ENCODE measurements at regions not wholly inside any gene's neighbourhood (a gene's known extent, or its start where the extent isn't known, plus 50 kb on each side); places are given as distances from the start of the nearest gene placed in this dataset.

DNA sequence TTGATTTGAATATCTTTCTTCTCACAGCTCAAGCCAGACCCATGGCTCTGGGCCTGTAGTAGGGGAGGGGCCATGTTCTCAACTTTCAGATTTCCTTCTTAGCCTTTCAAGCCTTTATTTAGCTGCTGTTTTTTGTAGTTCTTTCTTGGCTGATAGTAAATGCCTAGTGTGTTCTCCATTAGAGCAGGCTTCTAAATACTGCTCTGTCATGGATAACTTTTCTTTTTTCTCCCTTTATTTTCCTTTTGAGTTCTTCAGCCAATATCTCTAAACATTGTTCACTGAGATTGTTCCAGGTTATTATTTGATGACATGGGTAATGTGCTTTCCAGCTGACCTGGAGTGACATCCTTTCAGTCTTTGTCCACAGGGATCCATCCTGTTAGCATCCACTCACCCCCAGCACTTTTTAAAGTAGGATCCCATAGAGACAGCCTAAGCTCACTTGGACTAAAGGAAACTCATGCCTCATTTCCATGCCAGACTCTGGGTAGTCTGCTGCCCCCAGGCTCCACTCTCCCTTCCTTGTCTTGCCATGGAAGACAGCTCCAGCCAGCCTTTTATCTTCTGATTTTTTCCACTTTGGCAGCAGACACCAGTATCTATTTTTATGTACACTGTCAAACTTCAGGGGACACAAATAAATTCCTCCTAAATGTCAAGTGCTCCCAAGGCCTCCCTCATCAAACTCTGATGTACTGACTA, 645.6 kb downstream of the RNF144B start:
- TF ChIP-seq, protein P1, sequence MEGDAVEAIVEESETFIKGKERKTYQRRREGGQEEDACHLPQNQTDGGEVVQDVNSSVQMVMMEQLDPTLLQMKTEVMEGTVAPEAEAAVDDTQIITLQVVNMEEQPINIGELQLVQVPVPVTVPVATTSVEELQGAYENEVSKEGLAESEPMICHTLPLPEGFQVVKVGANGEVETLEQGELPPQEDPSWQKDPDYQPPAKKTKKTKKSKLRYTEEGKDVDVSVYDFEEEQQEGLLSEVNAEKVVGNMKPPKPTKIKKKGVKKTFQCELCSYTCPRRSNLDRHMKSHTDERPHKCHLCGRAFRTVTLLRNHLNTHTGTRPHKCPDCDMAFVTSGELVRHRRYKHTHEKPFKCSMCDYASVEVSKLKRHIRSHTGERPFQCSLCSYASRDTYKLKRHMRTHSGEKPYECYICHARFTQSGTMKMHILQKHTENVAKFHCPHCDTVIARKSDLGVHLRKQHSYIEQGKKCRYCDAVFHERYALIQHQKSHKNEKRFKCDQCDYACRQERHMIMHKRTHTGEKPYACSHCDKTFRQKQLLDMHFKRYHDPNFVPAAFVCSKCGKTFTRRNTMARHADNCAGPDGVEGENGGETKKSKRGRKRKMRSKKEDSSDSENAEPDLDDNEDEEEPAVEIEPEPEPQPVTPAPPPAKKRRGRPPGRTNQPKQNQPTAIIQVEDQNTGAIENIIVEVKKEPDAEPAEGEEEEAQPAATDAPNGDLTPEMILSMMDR (IDR thresholded peaks at IDR 0.05), result no peak

DNA sequence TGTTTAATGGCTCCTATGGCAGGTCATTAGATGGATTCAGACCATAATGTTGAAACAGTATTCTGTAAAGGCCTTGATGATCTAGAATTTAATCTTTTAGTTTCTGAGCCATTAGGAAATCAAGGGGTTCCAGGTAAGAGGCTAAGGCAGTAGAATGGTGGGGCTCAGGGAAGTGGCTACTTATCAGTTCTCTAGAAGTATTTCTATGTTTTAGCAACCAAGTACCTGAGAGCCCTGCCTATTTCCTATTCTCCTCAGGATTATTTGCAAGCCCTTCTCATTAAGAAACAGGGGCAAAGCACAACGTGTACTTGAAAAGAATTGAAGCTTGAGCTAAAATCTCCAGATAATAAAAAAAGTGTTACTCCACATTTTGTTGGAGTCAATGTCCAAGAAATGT, 646.5 kb downstream of the RNF144B start:
- DNase-seq (ENCODE audit: low spot score), result no peak
- H3K9me3 Mint-ChIP-seq (ENCODE audit: low read depth), result peaks cover 4% of the 10 kb centered on the region
- peaks cover 18% of the 10 kb centered on the region for H3K4me1 Mint-ChIP-seq (ENCODE audit: low read depth)
- H3K36me3 Mint-ChIP-seq (ENCODE audit: low read depth), result peaks cover under 1% of the 10 kb centered on the region
- TF ChIP-seq, protein P1 (IDR thresholded peaks at IDR 0.05), result no peak
- H3K27ac Mint-ChIP-seq (ENCODE audit: unreplicated experiment), result no peak overlapping the region
- no peak overlapping the region for H3K4me3 Mint-ChIP-seq (ENCODE audit: unreplicated experiment)
- no peaks in the 10 kb centered on the region for H3K27me3 Mint-ChIP-seq (ENCODE audit: low read depth)

More for the DNA sequence above, 645.6 kb downstream of the RNF144B start:
- no peak for DNase-seq (ENCODE audit: low spot score)
- Mint-ChIP-seq H3K27me3 (ENCODE audit: low read depth) (no peaks in the 10 kb centered on the region), H3K4me1 (ENCODE audit: low read depth) (peaks cover 18% of the 10 kb centered on the region), H3K27ac (ENCODE audit: unreplicated experiment) (peak overlapping the region; percentile 57), H3K4me3 (ENCODE audit: unreplicated experiment) (no peak overlapping the region), H3K36me3 (ENCODE audit: low read depth) (peaks cover 1% of the 10 kb centered on the region), H3K9me3 (ENCODE audit: low read depth) (peaks cover 4% of the 10 kb centered on the region)

DNA sequence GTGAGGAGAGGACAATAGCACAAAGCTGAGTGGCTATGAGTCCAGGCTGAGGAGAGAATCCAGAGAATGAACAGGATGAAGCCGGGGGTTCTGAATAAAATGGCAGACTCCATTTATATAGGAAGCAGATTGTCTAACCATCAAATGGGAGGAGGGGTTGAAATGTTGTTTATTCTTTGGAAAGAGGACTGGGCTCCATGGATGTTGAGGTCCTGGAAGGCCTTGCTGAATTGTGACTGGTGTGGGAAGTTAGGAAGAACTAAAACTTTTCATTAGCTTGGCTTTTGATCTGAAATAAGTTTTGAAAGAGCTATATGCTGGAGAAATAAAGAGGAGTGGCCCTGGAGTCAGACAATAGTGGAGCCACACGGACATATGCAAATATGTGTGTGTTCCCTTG, 647.8 kb downstream of the RNF144B start:
- H3K4me3 Mint-ChIP-seq (ENCODE audit: unreplicated experiment), result no peak overlapping the region
- no peaks in the 10 kb centered on the region for H3K36me3 Mint-ChIP-seq (ENCODE audit: low read depth)
- no peak overlapping the region for H3K27ac Mint-ChIP-seq (ENCODE audit: unreplicated experiment)
- peaks cover 18% of the 10 kb centered on the region for H3K4me1 Mint-ChIP-seq (ENCODE audit: low read depth)
- H3K9me3 Mint-ChIP-seq (ENCODE audit: low read depth), result peaks cover 4% of the 10 kb centered on the region
- TF ChIP-seq, protein P1 (IDR thresholded peaks at IDR 0.05), result no peak
- no peaks in the 10 kb centered on the region for H3K27me3 Mint-ChIP-seq (ENCODE audit: low read depth)
- DNase-seq (ENCODE audit: low spot score), result no peak

DNA sequence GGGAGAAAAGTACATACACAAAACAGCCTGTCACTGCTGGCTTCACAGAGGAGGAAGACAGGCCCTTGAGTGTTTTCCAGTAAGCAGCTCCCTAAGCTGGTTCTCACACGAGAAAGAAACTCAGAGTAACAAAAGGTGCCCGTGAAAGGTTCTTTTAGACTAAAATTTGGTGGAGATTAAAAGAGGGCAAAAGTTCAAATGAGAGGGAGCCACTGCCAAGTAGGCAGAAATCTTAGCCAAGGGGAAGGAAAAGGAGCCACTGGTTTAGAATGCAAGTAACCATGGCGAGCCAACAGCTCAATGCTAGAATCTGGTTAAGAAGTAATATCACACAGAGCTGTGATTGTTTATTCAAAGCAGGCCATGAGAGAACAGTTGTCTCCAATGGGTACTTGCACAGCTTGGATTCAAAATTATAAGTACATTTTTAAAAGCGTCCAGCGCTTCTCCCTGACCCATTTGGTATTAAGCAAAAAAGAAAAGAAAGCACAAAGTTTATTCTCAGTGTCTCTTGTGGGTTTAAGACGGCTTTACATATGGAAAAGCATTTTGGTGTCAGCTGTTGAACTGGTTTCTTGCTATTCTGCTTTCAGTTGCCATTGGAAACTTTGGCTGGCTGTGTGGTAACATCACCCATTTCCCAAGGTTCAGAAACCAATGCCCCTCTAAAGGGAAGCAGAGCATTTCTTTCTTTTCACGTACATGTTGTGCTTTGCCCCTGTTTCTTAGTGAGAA, 648.5 kb downstream of the RNF144B start:
- TF ChIP-seq, protein P1 (IDR thresholded peaks at IDR 0.05), result no peak
- no peaks in the 10 kb centered on the region for H3K36me3 Mint-ChIP-seq (ENCODE audit: low read depth)
- no peak for DNase-seq (ENCODE audit: low spot score)
- no peak overlapping the region for H3K4me3 Mint-ChIP-seq (ENCODE audit: unreplicated experiment)
- peaks cover 4% of the 10 kb centered on the region for H3K9me3 Mint-ChIP-seq (ENCODE audit: low read depth)
- peaks cover 15% of the 10 kb centered on the region for H3K4me1 Mint-ChIP-seq (ENCODE audit: low read depth)
- no peak overlapping the region for H3K27ac Mint-ChIP-seq (ENCODE audit: unreplicated experiment)
- no peaks in the 10 kb centered on the region for H3K27me3 Mint-ChIP-seq (ENCODE audit: low read depth)

DNA sequence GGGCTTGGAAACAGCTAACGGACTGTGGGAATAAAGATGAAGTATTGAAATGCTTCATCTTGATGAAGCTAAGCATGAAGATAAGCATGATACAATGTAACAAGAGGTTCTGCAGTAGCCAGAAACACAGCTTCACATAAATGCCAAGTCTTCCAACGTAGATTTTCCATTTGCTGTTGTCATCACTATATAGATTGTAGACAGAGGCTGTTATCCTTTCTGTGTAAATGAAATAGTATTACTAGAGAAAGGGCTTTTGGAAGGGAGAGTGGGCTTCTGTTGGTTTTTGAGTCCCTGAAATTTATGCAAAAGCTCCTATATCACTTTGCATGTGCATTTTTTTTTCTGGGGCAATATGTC, 649.0 kb downstream of the RNF144B start:
- no peak overlapping the region for H3K27ac Mint-ChIP-seq (ENCODE audit: unreplicated experiment)
- no peaks in the 10 kb centered on the region for H3K36me3 Mint-ChIP-seq (ENCODE audit: low read depth)
- TF ChIP-seq, protein P1 (IDR thresholded peaks at IDR 0.05), result no peak
- DNase-seq (ENCODE audit: low spot score), result no peak
- no peaks in the 10 kb centered on the region for H3K27me3 Mint-ChIP-seq (ENCODE audit: low read depth)
- H3K9me3 Mint-ChIP-seq (ENCODE audit: low read depth), result peaks cover 4% of the 10 kb centered on the region
- H3K4me3 Mint-ChIP-seq (ENCODE audit: unreplicated experiment), result no peak overlapping the region
- H3K4me1 Mint-ChIP-seq (ENCODE audit: low read depth), result peaks cover 15% of the 10 kb centered on the region
